SK-N-SH (cell line): ENCODE measurements at regions not wholly inside any gene's neighbourhood (a gene's known extent, or its start where the extent isn't known, plus 50 kb on each side); places are given as distances from the start of the nearest gene placed in this dataset.

ENCODE experiments used
- CTCF ChIA-PET: fragments of 300-600, 350-600 bp; formaldehyde crosslinking; extraction: SDS; loops from one replicate; lab custom pipeline; 2021; lab: Yijun Ruan, JAX
- POLR2A ChIA-PET: fragments of 350-600 bp; sonication (Branson Sonifier 250); formaldehyde crosslinking; extraction: SDS; loops from one replicate; lab custom pipeline; 2020; ENCODE audit warnings: antibody characterized with exemption, inconsistent platforms; lab: Yijun Ruan, JAX
- DNase-seq: peaks from one replicate; pipeline ENCODE4 v3.0.0; 2012
- H2AFZ ChIP-seq: fragments of 200-600 bp; sonication (generic); 2 replicates; pipeline ENCODE4 v1.8.1; 2016; ENCODE audit warnings: antibody characterized with exemption, mild to moderate bottlenecking, low read depth
- H3F3A ChIP-seq: fragments of 200-600 bp; sonication (generic); replicated peaks from 2 replicates; pipeline ENCODE3; 2016; ENCODE audit warnings: antibody characterized with exemption, mild to moderate bottlenecking; ENCODE audit not compliant: insufficient read depth
- H3K27ac ChIP-seq, 2 experiments: fragments of 200-500 bp in 1 of 2; fragments of 200-600 bp in 1 of 2; sonication (Bioruptor generic) in 1 of 2; sonication (generic), shearing (Covaris generic) in 1 of 2; 2 replicates each; pipeline versions ENCODE4 v1.5.1 to v1.6.1; 2014 to 2016; ENCODE audit warnings: low read depth in 2 of 2, inconsistent platforms in 1 of 2, low read length in 1 of 2, mild to moderate bottlenecking in 1 of 2, mixed read lengths in 1 of 2
- H3K27me3 ChIP-seq: fragments of 200-600 bp; sonication (generic), shearing (Covaris generic); 2 replicates; pipeline ENCODE4 v1.6.1; 2016; ENCODE audit warnings: mixed run types; ENCODE audit not compliant: insufficient read depth
- H3K36me3 ChIP-seq, 2 experiments: fragments of 200-500 bp in 1 of 2; fragments of 200-600 bp in 1 of 2; sonication (Bioruptor generic) in 1 of 2; sonication (generic) in 1 of 2; replicated peaks in 1 of 2; 2 replicates each; pipeline versions ENCODE3 to v1.5.1; 2014 to 2016; ENCODE audit warnings: low read length in 1 of 2, mild to moderate bottlenecking in 1 of 2; ENCODE audit not compliant: insufficient read depth in 2 of 2, control insufficient read depth in 1 of 2
- H3K4me1 ChIP-seq, 2 experiments: fragments of 200-500 bp in 1 of 2; fragments of 200-600 bp in 1 of 2; sonication (Bioruptor generic) in 1 of 2; sonication (generic), shearing (Covaris generic) in 1 of 2; 2 replicates each; pipeline versions ENCODE4 v1.5.1 to v1.6.1; 2014 to 2016; ENCODE audit warnings: low read depth in 1 of 2, low read length in 1 of 2, mixed run types in 1 of 2; ENCODE audit not compliant: insufficient read depth in 2 of 2, control insufficient read depth in 1 of 2
- H3K4me2 ChIP-seq: fragments of 200-600 bp; sonication (generic), shearing (Covaris generic); 2 replicates; pipeline ENCODE4 v1.6.1; 2017; ENCODE audit warnings: mixed run types
- H3K4me3 ChIP-seq, 2 experiments: fragments of 200-500 bp in 1 of 2; fragments of 200-600 bp in 1 of 2; sonication (Bioruptor generic) in 1 of 2; sonication (generic), shearing (Covaris generic) in 1 of 2; 2 replicates each; pipeline versions ENCODE4 v1.5.1 to v1.8.1; 2014 to 2016; ENCODE audit warnings: low read depth in 2 of 2, inconsistent platforms in 1 of 2, low read length in 1 of 2, mild to moderate bottlenecking in 1 of 2, mixed read lengths in 1 of 2, moderate library complexity in 1 of 2
- H3K79me2 ChIP-seq: fragments of 200-600 bp; sonication (generic); 2 replicates; pipeline ENCODE4 v1.8.1; 2017; ENCODE audit warnings: mild to moderate bottlenecking; ENCODE audit not compliant: insufficient read depth
- H3K9ac ChIP-seq: fragments of 200-600 bp; sonication (generic); 2 replicates; pipeline ENCODE4 v1.6.1; 2017; ENCODE audit warnings: mixed run types
- H3K9me2 ChIP-seq: fragments of 200-600 bp; sonication (generic); 2 replicates; pipeline ENCODE4 v1.6.1; 2017; ENCODE audit warnings: mixed run types
- H3K9me3 ChIP-seq: fragments of 200-600 bp; sonication (generic); 2 replicates; pipeline ENCODE4 v1.6.1; 2017; ENCODE audit warnings: mixed run types, mild to moderate bottlenecking, moderate library complexity
- H4K20me1 ChIP-seq: fragments of 200-600 bp; sonication (generic); 2 replicates; pipeline ENCODE4 v1.6.1; 2017; ENCODE audit warnings: mild to moderate bottlenecking, mixed run types; ENCODE audit not compliant: insufficient read depth
- CTCF ChIP-seq: fragments of 200-600 bp; sonication (generic); IDR thresholded peaks from 2 replicates; pipeline ENCODE4 v1.6.1; 2017; ENCODE audit warnings: antibody characterized with exemption, mild to moderate bottlenecking, moderate library complexity
- EP300 ChIP-seq, 2 experiments: IDR thresholded peaks; 2 replicates each; pipeline versions ENCODE4 v1.4.0 to v1.6.1; 2012; ENCODE audit warnings: borderline replicate concordance in 1 of 2, low read depth in 1 of 2, low read length in 1 of 2
- GABPA ChIP-seq: IDR thresholded peaks from 2 replicates; pipeline ENCODE4 v1.4.0; 2012; ENCODE audit warnings: low read depth, mild to moderate bottlenecking
- IRF3 ChIP-seq: fragments of 150-350 bp; IDR thresholded peaks from 2 replicates; pipeline ENCODE4 v1.6.1; 2016; ENCODE audit warnings: mild to moderate bottlenecking, low read depth, low read length
- MXI1 ChIP-seq: IDR thresholded peaks from 2 replicates; pipeline ENCODE4 v1.6.1; 2012; ENCODE audit warnings: mild to moderate bottlenecking, low read depth, low read length, improper control_type of control experiment
- NRF1 ChIP-seq: IDR thresholded peaks from 2 replicates; pipeline ENCODE4 v1.6.1; 2012; ENCODE audit warnings: low read depth, mild to moderate bottlenecking, low read length
- POLR2AphosphoS5 ChIP-seq: IDR thresholded peaks from 2 replicates; pipeline ENCODE4 v1.6.1; 2012; ENCODE audit warnings: low read depth, low read length
- RAD21 ChIP-seq: IDR thresholded peaks from 2 replicates; pipeline ENCODE4 v1.6.1; 2012; ENCODE audit warnings: mild to moderate bottlenecking, low read length
- RCOR1 ChIP-seq: fragments of 150-350 bp; IDR thresholded peaks from 2 replicates; pipeline ENCODE4 v1.6.1; 2017; ENCODE audit warnings: antibody characterized with exemption, low read length
- RFX5 ChIP-seq: IDR thresholded peaks from 2 replicates; pipeline ENCODE4 v1.6.1; 2012; ENCODE audit warnings: mild to moderate bottlenecking, improper control_type of control experiment, low read length
- RXRA ChIP-seq: IDR thresholded peaks from 2 replicates; pipeline ENCODE4 v1.4.0; 2012; ENCODE audit warnings: low read depth, mild to moderate bottlenecking, borderline replicate concordance
- TAF1 ChIP-seq: IDR thresholded peaks from 2 replicates; pipeline ENCODE4 v1.6.1; 2012; ENCODE audit warnings: low read depth, mild to moderate bottlenecking, low read length, moderate library complexity, borderline replicate concordance
- TEAD4 ChIP-seq: IDR thresholded peaks from 2 replicates; pipeline ENCODE4 v1.4.0; 2012; ENCODE audit warnings: mild to moderate bottlenecking, borderline replicate concordance; ENCODE audit not compliant: insufficient read depth
- YY1 ChIP-seq: IDR thresholded peaks from 2 replicates; pipeline ENCODE4 v1.4.0; 2012; ENCODE audit warnings: low read depth, mild to moderate bottlenecking
- WGBS: methylation state at CpG from one replicate; pipeline ENCODE4 v1.1.6; 2017; ENCODE audit warnings: low lambda C conversion rate; 5-methylcytosine and 5-hydroxymethylcytosine counted together

- POLR2A ChIA-PET, result no interaction called here
- H3K9me2 ChIP-seq, result no peaks in the 10 kb centered on the region
- 30% methylated on average over 2 of the region's 2 CpGs for WGBS
- no peak overlapping the region for H3K4me2 ChIP-seq
- no peak overlapping the region for H3K27ac ChIP-seq
- H3K79me2 ChIP-seq, result no peaks in the 10 kb centered on the region
- H3K9ac ChIP-seq, result no peak overlapping the region
- TF ChIP-seq CTCF, result peak; percentile 26; the same call in 1 of the 2 replicates
- TF ChIP-seq RFX5, result no peak
- TF ChIP-seq, all 33 proteins: peak for 1
- H3F3A ChIP-seq, result no peaks in the 10 kb centered on the region
- no peak overlapping the region for H2AFZ ChIP-seq
- H3K4me3 ChIP-seq, result no peak overlapping the region
- no peaks in the 10 kb centered on the region for H3K9me3 ChIP-seq
- no peaks in the 10 kb centered on the region for H3K27me3 ChIP-seq
- CTCF ChIA-PET, result no interaction called here
- no peaks in the 10 kb centered on the region for H4K20me1 ChIP-seq
- no peaks in the 10 kb centered on the region; a peak in 1 of 4 replicates for H3K4me1 ChIP-seq
- no peaks in the 10 kb centered on the region for H3K36me3 ChIP-seq
- DNase-seq, result no peak
These were observed 1138.0 kb upstream of the SLC10A2 start for GRCh38 chr13:104204177-104204576.

- Histone ChIP-seq H3K4me1 (peaks cover 0 to 6% of the 10 kb centered on the region in 2 experiments; a peak in 2 of 4 replicates), H3F3A (no peaks in the 10 kb centered on the region), H3K9me3 (no peaks in the 10 kb centered on the region), H3K36me3 (no peaks in the 10 kb centered on the region), H3K4me3 (no peak overlapping the region), H3K9me2 (no peaks in the 10 kb centered on the region), H2AFZ (no peak overlapping the region), H3K79me2 (no peaks in the 10 kb centered on the region), H3K27ac (no peak overlapping the region; a peak in 1 of 4 replicates), H3K4me2 (no peak overlapping the region), H4K20me1 (no peaks in the 10 kb centered on the region), H3K27me3 (no peaks in the 10 kb centered on the region), H3K9ac (no peak overlapping the region)
- ChIA-PET CTCF (interaction anchor here (1.0 kb wide), 1 partner anchor 16 kb away, joined by 3 read pairs; no protein-coding TSS in a partner anchor), POLR2A (no interaction called here)
- no peak for DNase-seq
- TF ChIP-seq IRF3 (no peak), RCOR1 (no peak), NRF1 (no peak), YY1 (no peak), RXRA (no peak), EP300 (IDR thresholded peaks at IDR 0.05; ENCODE audit: borderline replicate concordance in 1 of 2, low read depth in 1 of 2, low read length in 1 of 2) (no peak), MXI1 (no peak), GABPA (no peak), TEAD4 (no peak), TAF1 (no peak), RAD21 (no peak), POLR2AphosphoS5 (no peak)
- WGBS, result 24% methylated on average over 1 of the region's 1 CpG
These were observed 1132.6 kb upstream of the SLC10A2 start for GRCh38 chr13:104198801-104199200.
